Peyer's patch (tissue), 4 donors: ENCODE measurements at regions not wholly inside any gene's neighbourhood (a gene's known extent, or its start where the extent isn't known, plus 50 kb on each side); places are given as distances from the start of the nearest gene placed in this dataset.

Source experiments
- POLR2A ChIP-seq, 2 donors: fragments of 450-650 bp; IDR thresholded peaks; one replicate each; pipeline ENCODE4 v1.5.1; 2017; ENCODE audit warnings: antibody characterized with exemption in 2 of 2, mild to moderate bottlenecking in 2 of 2, moderate library complexity in 2 of 2
- TF ChIP-seq, protein P1 (sequence below), 6 experiments: fragments of 450-650 bp in 4 of 6; fragments of 200-600 bp in 2 of 6; sonication (generic) in 1 of 6; IDR thresholded peaks; one replicate each; pipeline ENCODE4 v1.5.1; 2017 to 2019; ENCODE audit warnings: antibody characterized with exemption in 6 of 6, mild to moderate bottlenecking in 3 of 6, moderate library complexity in 1 of 6

DNA sequence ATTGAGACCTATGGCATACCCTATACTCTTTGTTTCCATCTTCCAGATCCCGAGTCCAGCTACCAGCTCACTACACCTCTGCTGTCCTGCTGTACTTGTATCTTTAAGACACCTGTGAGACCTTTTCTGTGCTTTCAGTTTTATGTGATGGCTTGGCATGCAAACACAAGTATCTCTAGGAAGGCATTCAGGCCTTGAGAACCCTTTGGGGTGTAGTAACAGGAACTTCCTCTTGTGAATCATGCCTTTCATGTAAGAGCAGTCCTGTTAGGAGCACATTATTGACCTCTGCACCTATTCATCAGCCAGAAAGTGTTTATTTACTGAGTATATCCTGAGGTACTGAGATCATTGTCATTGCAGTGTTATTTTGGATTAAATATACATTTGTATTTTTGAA is 87.0 kb upstream of the HTR2A start:
- TF ChIP-seq, protein P1, sequence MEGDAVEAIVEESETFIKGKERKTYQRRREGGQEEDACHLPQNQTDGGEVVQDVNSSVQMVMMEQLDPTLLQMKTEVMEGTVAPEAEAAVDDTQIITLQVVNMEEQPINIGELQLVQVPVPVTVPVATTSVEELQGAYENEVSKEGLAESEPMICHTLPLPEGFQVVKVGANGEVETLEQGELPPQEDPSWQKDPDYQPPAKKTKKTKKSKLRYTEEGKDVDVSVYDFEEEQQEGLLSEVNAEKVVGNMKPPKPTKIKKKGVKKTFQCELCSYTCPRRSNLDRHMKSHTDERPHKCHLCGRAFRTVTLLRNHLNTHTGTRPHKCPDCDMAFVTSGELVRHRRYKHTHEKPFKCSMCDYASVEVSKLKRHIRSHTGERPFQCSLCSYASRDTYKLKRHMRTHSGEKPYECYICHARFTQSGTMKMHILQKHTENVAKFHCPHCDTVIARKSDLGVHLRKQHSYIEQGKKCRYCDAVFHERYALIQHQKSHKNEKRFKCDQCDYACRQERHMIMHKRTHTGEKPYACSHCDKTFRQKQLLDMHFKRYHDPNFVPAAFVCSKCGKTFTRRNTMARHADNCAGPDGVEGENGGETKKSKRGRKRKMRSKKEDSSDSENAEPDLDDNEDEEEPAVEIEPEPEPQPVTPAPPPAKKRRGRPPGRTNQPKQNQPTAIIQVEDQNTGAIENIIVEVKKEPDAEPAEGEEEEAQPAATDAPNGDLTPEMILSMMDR (IDR thresholded peaks at IDR 0.05): no peak
- TF ChIP-seq POLR2A (IDR thresholded peaks at IDR 0.05): no peak
